ENCODE measurements at regions not wholly inside any gene's neighbourhood (a gene's known extent, or its start where the extent isn't known, plus 50 kb on each side); places are given as distances from the start of the nearest gene placed in this dataset.

DNA sequence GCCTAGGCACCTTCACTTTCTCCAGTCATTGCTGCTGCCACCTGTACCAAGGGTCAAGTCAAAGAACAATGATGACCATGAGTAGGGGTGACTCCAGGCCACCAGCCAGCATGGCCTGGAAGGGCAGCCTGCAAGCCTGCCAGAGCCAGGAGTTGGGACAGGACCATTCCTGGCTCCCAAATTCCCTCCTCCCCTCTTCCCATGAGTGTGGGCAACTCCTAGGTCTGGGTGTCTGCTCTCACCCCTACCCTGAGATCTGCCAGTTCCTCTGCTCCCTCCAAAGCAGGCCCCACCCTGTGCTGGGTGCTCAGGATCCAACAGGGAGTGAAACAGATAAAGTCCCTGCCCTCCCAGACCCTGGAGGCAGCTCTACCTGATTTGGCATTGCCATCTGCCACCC, 125.8 kb upstream of the NANOS1 start:
- no peak for TF ChIP-seq CTCF (IDR thresholded peaks at IDR 0.05; ENCODE audit: borderline replicate concordance, control extremely low read depth, extremely low read depth, insufficient read depth, missing control alignments)
- in situ Hi-C loops (cut with MboI; ENCODE audit: low sequenced_read_pairs, unreplicated experiment): no loop called here
- no peak for DNase-seq (ENCODE audit: low spot score)

- in situ Hi-C loops (cut with MboI; ENCODE audit: low sequenced_read_pairs, unreplicated experiment): no loop called here
- no peak for DNase-seq (ENCODE audit: low spot score)
- no peak for TF ChIP-seq CTCF (IDR thresholded peaks at IDR 0.05; ENCODE audit: borderline replicate concordance, control extremely low read depth, extremely low read depth, insufficient read depth, missing control alignments)
Observed at GRCh38 chr10:118904286-118904685, 125.2 kb upstream of the NANOS1 start.

DNA sequence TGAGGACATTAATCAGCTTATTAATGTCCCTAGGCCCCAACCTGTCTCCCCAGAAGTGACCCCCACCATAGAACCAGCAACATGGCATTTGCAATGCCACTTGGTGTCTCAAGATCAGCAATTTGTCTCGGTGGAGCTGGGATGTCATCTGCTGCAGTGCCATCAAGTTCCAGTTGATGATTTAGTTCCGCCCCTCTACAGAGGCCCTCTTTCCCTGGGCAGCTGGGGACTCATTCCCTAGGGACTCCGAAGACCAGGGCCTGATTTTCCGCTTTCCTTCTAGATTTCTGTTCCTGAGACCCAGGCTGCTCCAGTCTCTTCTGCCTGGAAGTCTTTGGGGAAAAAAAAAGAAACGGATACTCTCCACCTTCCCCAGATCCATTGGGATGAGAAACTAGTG, 122.5 kb upstream of the NANOS1 start:
- no peak for DNase-seq (ENCODE audit: low spot score)
- TF ChIP-seq CTCF (IDR thresholded peaks at IDR 0.05; ENCODE audit: borderline replicate concordance, control extremely low read depth, extremely low read depth, insufficient read depth, missing control alignments): no peak
- in situ Hi-C loops (cut with MboI; ENCODE audit: low sequenced_read_pairs, unreplicated experiment): no loop called here

DNA sequence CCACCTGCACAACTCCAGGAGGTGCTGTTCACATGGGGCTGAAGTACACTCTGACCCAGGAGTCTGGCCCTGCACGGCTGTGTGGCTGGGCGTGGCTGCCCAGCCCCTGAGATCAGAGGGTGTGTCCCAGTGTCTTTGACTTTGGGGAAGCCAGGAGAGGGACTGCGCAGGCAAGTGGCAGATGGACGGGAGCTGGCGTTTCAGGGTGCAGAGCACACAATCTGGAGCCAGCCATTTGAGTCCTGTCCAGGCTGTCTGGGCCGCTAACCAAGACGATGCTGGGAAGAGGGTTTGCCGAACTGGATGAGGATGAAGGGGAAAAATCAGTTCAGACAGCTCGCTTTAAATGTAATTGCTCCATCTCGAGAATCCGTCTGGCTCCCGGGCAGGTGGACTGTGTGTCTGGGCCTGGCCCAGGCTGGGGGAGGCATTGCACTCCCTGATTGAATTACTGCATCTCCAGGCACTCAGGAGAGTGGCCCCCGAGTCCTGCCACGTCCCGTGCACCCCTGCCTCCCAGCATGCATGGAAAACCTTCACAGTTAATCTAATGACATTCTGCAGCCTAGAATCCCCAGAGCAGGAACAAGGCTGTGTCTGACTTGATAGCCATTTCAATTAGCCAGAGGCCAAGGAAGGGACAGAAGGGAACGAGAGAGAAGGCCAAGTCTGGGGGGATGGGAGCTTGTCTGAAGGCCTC, 120.8 kb upstream of the NANOS1 start:
- no peak for TF ChIP-seq CTCF (IDR thresholded peaks at IDR 0.05; ENCODE audit: borderline replicate concordance, control extremely low read depth, extremely low read depth, insufficient read depth, missing control alignments)
- in situ Hi-C loops (cut with MboI; ENCODE audit: low sequenced_read_pairs, unreplicated experiment): no loop called here
- no peak for DNase-seq (ENCODE audit: low spot score)

DNA sequence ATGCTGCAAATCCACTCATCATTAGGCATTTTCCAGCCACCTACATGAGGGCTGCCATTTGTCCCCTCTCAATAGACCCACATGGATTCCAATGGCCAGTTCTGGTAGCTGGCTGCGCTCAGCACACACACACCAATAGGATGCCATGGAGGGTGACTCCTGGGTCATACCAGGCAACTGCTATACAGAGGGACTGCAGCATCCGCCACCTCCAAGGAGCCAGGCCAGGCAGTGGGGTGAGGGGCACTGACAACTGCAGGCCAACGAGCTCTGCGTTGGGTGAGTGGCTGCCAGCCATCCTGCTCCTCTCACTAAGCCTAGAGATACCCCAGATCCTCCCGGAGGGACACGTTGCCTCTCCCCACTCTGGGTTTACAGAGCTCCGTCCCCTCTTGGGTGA, 118.8 kb upstream of the NANOS1 start:
- no peak for TF ChIP-seq CTCF (IDR thresholded peaks at IDR 0.05; ENCODE audit: borderline replicate concordance, control extremely low read depth, extremely low read depth, insufficient read depth, missing control alignments)

GRCh38 chr10:118911363-118911762, 118.2 kb upstream of the NANOS1 start:
- TF ChIP-seq CTCF (IDR thresholded peaks at IDR 0.05; ENCODE audit: borderline replicate concordance, control extremely low read depth, extremely low read depth, insufficient read depth, missing control alignments): no peak
- DNase-seq (ENCODE audit: low spot score): no peak
- in situ Hi-C loops (cut with MboI; ENCODE audit: low sequenced_read_pairs, unreplicated experiment): no loop called here

More for the DNA sequence above, 118.8 kb upstream of the NANOS1 start:
- in situ Hi-C loops (cut with MboI; ENCODE audit: low sequenced_read_pairs, unreplicated experiment): no loop called here
- no peak for DNase-seq (ENCODE audit: low spot score)

Data from GM13976 (cell line).